Lung (tissue), 11 donors: ENCODE measurements at regions not wholly inside any gene's neighbourhood (a gene's known extent, or its start where the extent isn't known, plus 50 kb on each side); places are given as distances from the start of the nearest gene placed in this dataset.

Source experiments
- ATAC-seq: fragments of 200-7000 bp; cut with Tn5 transposase; one replicate; pipeline ENCODE4 v1.9.1; 2020; ENCODE audit warnings: moderate number of reproducible peaks; ENCODE audit not compliant: insufficient read depth, low FRiP score
- DNase-seq, 3 donors: peaks; one replicate each; pipeline ENCODE4 v3.0.0-alpha.2; 2013 to 2017
- H3K27ac ChIP-seq, 2 donors: one replicate each; pipeline ENCODE4 v1.5.1; 2013; ENCODE audit warnings: mild to moderate bottlenecking in 2 of 2, moderate library complexity in 2 of 2, control low read depth in 1 of 2, inconsistent platforms in 1 of 2, low read depth in 1 of 2, low read length in 1 of 2
- H3K27me3 ChIP-seq, 3 donors: one replicate each; pipeline ENCODE4 v1.5.1; 2013; ENCODE audit warnings: low read length in 2 of 3; ENCODE audit not compliant: control insufficient read depth in 3 of 3, insufficient read depth in 3 of 3
- H3K36me3 ChIP-seq, 4 donors: one replicate each; pipeline ENCODE4 v1.5.1; 2013; ENCODE audit warnings: low read length in 4 of 4, mild to moderate bottlenecking in 1 of 4, moderate library complexity in 1 of 4; ENCODE audit not compliant: control insufficient read depth in 4 of 4, insufficient read depth in 4 of 4
- H3K4me1 ChIP-seq, 5 donors: one replicate each; pipeline ENCODE4 v1.5.1; 2013; ENCODE audit warnings: low read length in 5 of 5, mild to moderate bottlenecking in 2 of 5, moderate library complexity in 1 of 5; ENCODE audit not compliant: control insufficient read depth in 5 of 5, insufficient read depth in 5 of 5
- H3K4me3 ChIP-seq: one replicate; pipeline ENCODE4 v1.5.1; 2013; ENCODE audit warnings: mild to moderate bottlenecking, control low read depth, moderate library complexity
- H3K9ac ChIP-seq, 2 donors: one replicate each; pipeline ENCODE4 v1.5.1; 2013; ENCODE audit warnings: low read length in 2 of 2, control low read depth in 1 of 2; ENCODE audit not compliant: insufficient read depth in 1 of 2
- H3K9me3 ChIP-seq, 4 donors: one replicate each; pipeline ENCODE4 v1.5.1; 2013; ENCODE audit warnings: low read length in 3 of 4, mild to moderate bottlenecking in 1 of 4, moderate library complexity in 1 of 4; ENCODE audit not compliant: control insufficient read depth in 4 of 4, insufficient read depth in 3 of 4
- WGBS, 2 donors: extraction: QIAGEN DNeasy Blood & Tissue Kit; methylation state at CpG; one replicate each; pipeline ENCODE4 v1.1.7; 2013; 5-methylcytosine and 5-hydroxymethylcytosine counted together
- TF ChIP-seq, protein P1 (sequence below): IDR thresholded peaks from 2 replicates; pipeline ENCODE4 v1.5.1; 2012; ENCODE audit warnings: mild to moderate bottlenecking; ENCODE audit errors: control extremely low read depth, extremely low read depth
- donor health status: control.
- donor health status: control.
- donor health status: Bipolar disorder and iron deficiency.
- donor health status: healthy.
- donor health status: DM: yes; HTN: yes; CAD: no.

DNA sequence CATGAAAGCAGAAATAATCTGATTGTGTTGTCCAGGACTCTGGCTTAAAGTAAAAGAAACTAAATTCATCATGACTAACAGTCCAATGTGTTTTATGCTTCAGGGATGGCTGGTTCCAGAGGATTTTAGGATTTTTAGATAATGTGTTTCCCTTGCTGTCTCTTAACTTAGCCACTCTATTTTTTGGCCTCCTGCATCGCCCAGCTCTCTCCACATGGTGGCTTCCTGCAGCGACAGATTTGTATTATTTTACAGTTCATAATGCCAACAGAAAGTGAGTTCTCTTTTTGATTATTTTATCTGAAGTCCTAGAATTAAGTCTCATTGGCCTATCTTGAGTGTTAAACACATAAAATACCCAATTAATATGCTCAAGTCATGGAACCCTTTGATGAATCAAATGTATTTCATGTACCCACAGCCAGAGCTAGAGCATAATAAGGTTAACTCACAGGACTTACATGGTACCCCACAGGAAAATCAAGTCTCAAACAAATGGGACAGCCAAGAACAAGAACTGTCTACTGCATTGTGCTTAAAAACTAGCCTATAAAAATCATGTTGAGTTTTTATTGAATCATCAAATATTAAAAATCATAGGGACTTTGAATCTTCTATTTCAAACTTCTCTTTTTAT lies 582.5 kb downstream of the DOK5 start:
- no peak for ATAC-seq
- H3K9me3 ChIP-seq, result no peaks in the 10 kb centered on the region
- H3K4me1 ChIP-seq, result no peaks in the 10 kb centered on the region
- 34 to 51% methylated on average over 2 of the region's 2 CpGs for WGBS, 2 donors
- no peak overlapping the region for H3K27ac ChIP-seq
- DNase-seq, result peak in 1 of 3 donors; percentile 17
- TF ChIP-seq, protein P1, sequence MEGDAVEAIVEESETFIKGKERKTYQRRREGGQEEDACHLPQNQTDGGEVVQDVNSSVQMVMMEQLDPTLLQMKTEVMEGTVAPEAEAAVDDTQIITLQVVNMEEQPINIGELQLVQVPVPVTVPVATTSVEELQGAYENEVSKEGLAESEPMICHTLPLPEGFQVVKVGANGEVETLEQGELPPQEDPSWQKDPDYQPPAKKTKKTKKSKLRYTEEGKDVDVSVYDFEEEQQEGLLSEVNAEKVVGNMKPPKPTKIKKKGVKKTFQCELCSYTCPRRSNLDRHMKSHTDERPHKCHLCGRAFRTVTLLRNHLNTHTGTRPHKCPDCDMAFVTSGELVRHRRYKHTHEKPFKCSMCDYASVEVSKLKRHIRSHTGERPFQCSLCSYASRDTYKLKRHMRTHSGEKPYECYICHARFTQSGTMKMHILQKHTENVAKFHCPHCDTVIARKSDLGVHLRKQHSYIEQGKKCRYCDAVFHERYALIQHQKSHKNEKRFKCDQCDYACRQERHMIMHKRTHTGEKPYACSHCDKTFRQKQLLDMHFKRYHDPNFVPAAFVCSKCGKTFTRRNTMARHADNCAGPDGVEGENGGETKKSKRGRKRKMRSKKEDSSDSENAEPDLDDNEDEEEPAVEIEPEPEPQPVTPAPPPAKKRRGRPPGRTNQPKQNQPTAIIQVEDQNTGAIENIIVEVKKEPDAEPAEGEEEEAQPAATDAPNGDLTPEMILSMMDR, result no peak
- no peaks in the 10 kb centered on the region for H3K27me3 ChIP-seq
- no peak overlapping the region for H3K9ac ChIP-seq
- H3K36me3 ChIP-seq, result no peaks in the 10 kb centered on the region
- H3K4me3 ChIP-seq, result no peak overlapping the region

DNA sequence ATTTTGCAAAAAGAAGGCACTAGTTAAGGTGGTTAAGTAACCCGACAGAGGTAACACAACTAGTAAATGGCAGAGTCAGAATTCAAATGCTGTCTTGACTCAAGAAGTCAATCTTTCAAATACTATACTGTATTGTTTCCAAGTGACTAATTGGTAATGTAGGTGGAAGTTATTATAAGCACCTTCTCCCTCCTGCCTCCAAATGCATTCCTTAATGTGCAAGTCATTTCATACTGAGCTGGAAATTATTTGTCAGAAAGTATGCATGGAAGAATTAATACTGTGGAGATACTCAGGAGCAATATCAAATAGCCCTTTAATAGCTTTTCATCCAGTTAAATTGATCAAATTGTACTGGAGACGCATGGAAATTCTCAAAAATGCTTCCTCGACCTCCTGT lies 579.1 kb downstream of the DOK5 start:
- Histone ChIP-seq H3K36me3 (no peaks in the 10 kb centered on the region), H3K27ac (no peak overlapping the region), H3K4me1 (no peaks in the 10 kb centered on the region), H3K9ac (no peak overlapping the region), H3K9me3 (no peaks in the 10 kb centered on the region), H3K4me3 (no peak overlapping the region), H3K27me3 (peaks cover 0 to 4% (median 0%) of the 10 kb centered on the region in 3 donors)
- no peak for ATAC-seq
- 78 to 86% methylated on average over 3 of the region's 3 CpGs for whole genome bisulfite sequencing, 2 donors
- DNase-seq, result no peak
- TF ChIP-seq, protein P1, result no peak

DNA sequence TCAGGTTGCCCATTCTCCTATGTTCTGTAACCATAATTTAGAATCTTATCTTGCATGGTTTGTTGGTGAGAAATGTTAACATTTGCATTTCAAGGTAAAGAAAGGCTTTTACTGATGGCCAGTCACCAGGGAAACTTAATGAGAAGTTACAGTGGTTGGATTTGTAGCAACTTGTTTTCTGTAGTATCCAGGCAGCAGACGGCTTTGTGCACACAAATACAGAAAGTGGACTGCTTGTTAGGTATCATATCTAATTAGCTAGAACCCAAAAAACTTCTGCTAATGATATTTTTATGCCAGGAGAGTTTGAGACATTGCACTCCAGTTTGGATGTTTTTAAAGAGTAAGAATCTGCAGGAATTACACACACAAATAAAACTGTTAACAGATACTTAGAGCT lies 578.0 kb downstream of the DOK5 start:
- WGBS, 2 donors, result 70 to 83% methylated on average over 1 of the region's 1 CpG

More for the DNA sequence above, 578.0 kb downstream of the DOK5 start:
- Histone ChIP-seq H3K4me3 (no peak overlapping the region), H3K4me1 (no peaks in the 10 kb centered on the region), H3K9me3 (no peaks in the 10 kb centered on the region), H3K36me3 (no peaks in the 10 kb centered on the region), H3K27ac (no peak overlapping the region), H3K9ac (no peak overlapping the region), H3K27me3 (peaks cover 0 to 4% (median 0%) of the 10 kb centered on the region in 3 donors)
- DNase-seq (no peak), ATAC-seq (no peak)
- TF ChIP-seq, protein P1, result no peak
